ENCODE measurements at regions not wholly inside any gene's neighbourhood (a gene's known extent, or its start where the extent isn't known, plus 50 kb on each side); places are given as distances from the start of the nearest gene placed in this dataset.
A peak's percentile ranks its signal among the peaks of the same experiment; 100 is the strongest.

GRCh38 chr5:60473654-60474053 lies 226.3 kb downstream of the DEPDC1B start (continued):
- TF ChIP-seq CSRNP1 (CRISPR knock-in tag; IDR thresholded peaks at IDR 0.05): no peak
- TF ChIP-seq ZBTB37 (CRISPR knock-in tag; IDR thresholded peaks at IDR 0.05): peak; percentile 64; the same call in 1 of the 2 replicates
- TF ChIP-seq KDM4B (CRISPR knock-in tag; IDR thresholded peaks at IDR 0.05): no peak
- TF ChIP-seq ZNF501 (CRISPR knock-in tag; IDR thresholded peaks at IDR 0.05): no peak
- no peak for TF ChIP-seq ZFY (CRISPR knock-in tag; IDR thresholded peaks at IDR 0.05)
- no peak for TF ChIP-seq HDAC6 (IDR thresholded peaks at IDR 0.05; ENCODE audit: low read depth, low read length)
- no peak for TF ChIP-seq ZNF607 (CRISPR knock-in tag; IDR thresholded peaks at IDR 0.05; ENCODE audit: borderline replicate concordance)
- TF ChIP-seq FUBP1 (CRISPR knock-in tag; IDR thresholded peaks at IDR 0.05; ENCODE audit: borderline replicate concordance): no peak
- no peak for TF ChIP-seq TFE3 (CRISPR knock-in tag; IDR thresholded peaks at IDR 0.05)
- no peak for TF ChIP-seq ZNF337 (CRISPR knock-in tag; IDR thresholded peaks at IDR 0.05; ENCODE audit: borderline replicate concordance, low read depth)
- TF ChIP-seq SRSF9 (IDR thresholded peaks at IDR 0.05; ENCODE audit: borderline replicate concordance, insufficient read depth, low read depth, low read length, poor library complexity, severe bottlenecking): no peak
- TF ChIP-seq ZUFSP (CRISPR knock-in tag; IDR thresholded peaks at IDR 0.05; ENCODE audit: borderline replicate concordance): no peak
- no peak for TF ChIP-seq MIXL1 (CRISPR knock-in tag; IDR thresholded peaks at IDR 0.05)
- no peak for TF ChIP-seq ZNF224 (CRISPR knock-in tag; IDR thresholded peaks at IDR 0.05)
- TF ChIP-seq AGO2 (optimal IDR thresholded peaks at IDR 0.05; ENCODE audit: low read depth, low read length): no peak
- no peak for TF ChIP-seq TEF (CRISPR knock-in tag; IDR thresholded peaks at IDR 0.05)
- no peak for TF ChIP-seq HNF1B (CRISPR knock-in tag; IDR thresholded peaks at IDR 0.05)
- TF ChIP-seq KDM2A (CRISPR knock-in tag; IDR thresholded peaks at IDR 0.05; ENCODE audit: borderline replicate concordance, low read depth): no peak
- no peak for TF ChIP-seq KLF13 (CRISPR knock-in tag; IDR thresholded peaks at IDR 0.05)
